Hepatocyte (in vitro differentiated cells): ENCODE measurements at regions not wholly inside any gene's neighbourhood (a gene's known extent, or its start where the extent isn't known, plus 50 kb on each side); places are given as distances from the start of the nearest gene placed in this dataset.

ENCODE experiments used
- DNase-seq: peaks from one replicate; pipeline ENCODE4 v3.0.0-alpha.2; 2016; ENCODE audit warnings: low spot score
- H2AFZ ChIP-seq: fragments of 200-600 bp; sonication (generic); 2 replicates; pipeline ENCODE4 v1.6.0; 2016; ENCODE audit warnings: antibody characterized with exemption, mild to moderate bottlenecking
- H3K27ac ChIP-seq: fragments of 200-600 bp; sonication (generic); 2 replicates; pipeline ENCODE4 v1.5.1; 2016; ENCODE audit warnings: mild to moderate bottlenecking
- H3K27me3 ChIP-seq: fragments of 200-600 bp; sonication (generic); 2 replicates; pipeline ENCODE4 v1.6.1; 2016
- H3K36me3 ChIP-seq: fragments of 200-600 bp; sonication (generic); replicated peaks from 2 replicates; pipeline ENCODE4 v1.5.1; 2016; ENCODE audit warnings: low read depth; ENCODE audit not compliant: insufficient read depth
- H3K4me1 ChIP-seq: fragments of 200-600 bp; sonication (generic); 2 replicates; pipeline ENCODE4 v1.5.1; 2016; ENCODE audit warnings: mild to moderate bottlenecking, moderate library complexity; ENCODE audit not compliant: insufficient read depth
- H3K4me2 ChIP-seq: fragments of 200-600 bp; sonication (generic); 2 replicates; pipeline ENCODE4 v1.6.0; 2016
- H3K4me3 ChIP-seq: fragments of 200-600 bp; sonication (generic); 2 replicates; pipeline ENCODE4 v1.5.1; 2016; ENCODE audit warnings: mild to moderate bottlenecking
- H3K79me2 ChIP-seq: fragments of 200-600 bp; sonication (generic); 2 replicates; pipeline ENCODE4 v1.6.0; 2017; ENCODE audit warnings: mild to moderate bottlenecking
- H3K9me2 ChIP-seq: fragments of 200-600 bp; sonication (generic); replicated peaks from 2 replicates; pipeline ENCODE4 v1.6.0; 2017; ENCODE audit warnings: mild to moderate bottlenecking; ENCODE audit not compliant: insufficient read depth
- H3K9me3 ChIP-seq: fragments of 200-600 bp; sonication (generic); 2 replicates; pipeline ENCODE4 v1.5.1; 2016; ENCODE audit warnings: low read depth, mild to moderate bottlenecking
- H4K20me1 ChIP-seq: fragments of 200-600 bp; sonication (generic); 2 replicates; pipeline ENCODE4 v1.6.0; 2016; ENCODE audit warnings: mild to moderate bottlenecking; ENCODE audit not compliant: insufficient read depth, poor library complexity, severe bottlenecking
- EZH2 ChIP-seq: fragments of 200-600 bp; sonication (generic); IDR thresholded peaks from 2 replicates; pipeline ENCODE4 v1.6.1; 2016; ENCODE audit warnings: antibody characterized with exemption, mild to moderate bottlenecking, borderline replicate concordance
- EZH2phosphoT487 ChIP-seq: fragments of 200-600 bp; sonication (generic); IDR thresholded peaks from one replicate; pipeline ENCODE4 v1.6.1; 2018; ENCODE audit warnings: antibody characterized with exemption, mild to moderate bottlenecking, low read depth, moderate library complexity; ENCODE audit not compliant: unreplicated experiment, severe bottlenecking
- WGBS: methylation state at CpG from one replicate; pipeline ENCODE4 v1.1.6; 2016; ENCODE audit warnings: low lambda C conversion rate; ENCODE audit errors: missing lambda C conversion rate; 5-methylcytosine and 5-hydroxymethylcytosine counted together
- TF ChIP-seq, protein P1 (sequence below): fragments of 200-600 bp; sonication (generic); IDR thresholded peaks from 2 replicates; pipeline ENCODE4 v1.5.1; 2016; ENCODE audit warnings: antibody characterized with exemption, mild to moderate bottlenecking; ENCODE audit not compliant: poor library complexity

DNA sequence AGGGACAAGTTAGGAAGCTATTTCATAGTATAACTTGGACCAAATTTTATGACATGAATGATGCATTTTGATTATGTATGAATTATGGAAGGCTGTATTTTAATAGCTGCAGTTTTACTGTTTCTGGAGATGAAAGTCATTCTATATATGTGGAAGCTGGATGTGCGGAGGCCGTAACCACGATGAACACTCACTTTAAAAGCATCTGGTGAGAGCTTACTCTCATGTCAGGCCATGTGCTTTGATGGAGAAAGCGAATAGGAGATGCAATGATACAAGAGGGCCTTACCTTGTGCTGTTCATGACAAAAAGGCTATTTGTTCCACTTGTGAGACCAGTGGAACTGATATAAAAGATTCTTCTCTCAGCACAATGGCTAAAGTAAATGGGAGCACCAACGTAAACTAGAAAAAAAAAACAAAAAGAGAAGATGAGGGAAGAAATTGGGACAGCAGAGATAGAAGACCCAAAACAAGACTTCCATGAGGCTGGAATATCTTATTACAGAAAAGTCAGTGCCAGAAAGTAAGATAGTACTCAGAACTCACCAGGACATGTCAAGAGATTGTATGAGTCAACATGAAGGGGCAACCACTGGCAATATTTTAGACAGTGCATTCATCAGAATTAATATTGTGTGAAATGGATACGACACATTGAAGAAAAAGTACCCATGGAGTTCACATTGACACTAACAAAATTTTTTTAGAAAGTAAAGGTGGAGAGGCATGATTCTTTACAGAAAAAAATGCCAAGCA is 63.3 kb upstream of the GAB1 start:
- no peaks in the 10 kb centered on the region for H3K9me2 ChIP-seq
- H3K4me3 ChIP-seq, result no peak overlapping the region
- H3K4me1 ChIP-seq, result no peaks in the 10 kb centered on the region
- H3K27me3 ChIP-seq, result no peaks in the 10 kb centered on the region
- no peaks in the 10 kb centered on the region for H3K36me3 ChIP-seq
- H4K20me1 ChIP-seq, result no peaks in the 10 kb centered on the region
- H3K27ac ChIP-seq, result no peak overlapping the region
- no peaks in the 10 kb centered on the region for H3K79me2 ChIP-seq
- no peak overlapping the region for H2AFZ ChIP-seq
- DNase-seq, result no peak
- 92% methylated on average over 6 of the region's 6 CpGs for WGBS
- H3K9me3 ChIP-seq, result no peaks in the 10 kb centered on the region
- H3K4me2 ChIP-seq, result no peak overlapping the region
- TF ChIP-seq EZH2 (no peak), EZH2phosphoT487 (no peak)
- TF ChIP-seq, protein P1, sequence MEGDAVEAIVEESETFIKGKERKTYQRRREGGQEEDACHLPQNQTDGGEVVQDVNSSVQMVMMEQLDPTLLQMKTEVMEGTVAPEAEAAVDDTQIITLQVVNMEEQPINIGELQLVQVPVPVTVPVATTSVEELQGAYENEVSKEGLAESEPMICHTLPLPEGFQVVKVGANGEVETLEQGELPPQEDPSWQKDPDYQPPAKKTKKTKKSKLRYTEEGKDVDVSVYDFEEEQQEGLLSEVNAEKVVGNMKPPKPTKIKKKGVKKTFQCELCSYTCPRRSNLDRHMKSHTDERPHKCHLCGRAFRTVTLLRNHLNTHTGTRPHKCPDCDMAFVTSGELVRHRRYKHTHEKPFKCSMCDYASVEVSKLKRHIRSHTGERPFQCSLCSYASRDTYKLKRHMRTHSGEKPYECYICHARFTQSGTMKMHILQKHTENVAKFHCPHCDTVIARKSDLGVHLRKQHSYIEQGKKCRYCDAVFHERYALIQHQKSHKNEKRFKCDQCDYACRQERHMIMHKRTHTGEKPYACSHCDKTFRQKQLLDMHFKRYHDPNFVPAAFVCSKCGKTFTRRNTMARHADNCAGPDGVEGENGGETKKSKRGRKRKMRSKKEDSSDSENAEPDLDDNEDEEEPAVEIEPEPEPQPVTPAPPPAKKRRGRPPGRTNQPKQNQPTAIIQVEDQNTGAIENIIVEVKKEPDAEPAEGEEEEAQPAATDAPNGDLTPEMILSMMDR, result no peak

DNA sequence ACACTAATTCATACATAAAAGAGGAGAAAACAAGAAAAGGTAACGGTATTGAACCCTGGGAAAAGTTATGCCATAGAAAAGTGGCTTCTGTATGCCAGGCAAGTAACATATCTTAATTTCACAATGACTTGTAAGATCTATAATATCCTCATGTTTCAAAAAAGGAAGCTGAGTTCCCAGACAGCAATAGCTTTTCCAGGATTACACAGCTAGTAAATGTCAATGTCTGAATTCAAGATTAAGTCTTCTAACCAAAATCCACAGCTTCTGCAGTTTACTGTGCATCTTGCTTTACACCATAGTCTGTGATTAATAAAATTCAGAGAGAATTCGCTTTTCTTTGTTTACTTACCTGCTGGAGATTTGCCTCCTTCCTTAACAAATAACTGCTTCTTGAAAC is 55.8 kb upstream of the GAB1 start:
- H3K4me3 ChIP-seq, result no peak overlapping the region
- WGBS, result 71% methylated on average over 2 of the region's 2 CpGs
- no peak for DNase-seq

DNA sequence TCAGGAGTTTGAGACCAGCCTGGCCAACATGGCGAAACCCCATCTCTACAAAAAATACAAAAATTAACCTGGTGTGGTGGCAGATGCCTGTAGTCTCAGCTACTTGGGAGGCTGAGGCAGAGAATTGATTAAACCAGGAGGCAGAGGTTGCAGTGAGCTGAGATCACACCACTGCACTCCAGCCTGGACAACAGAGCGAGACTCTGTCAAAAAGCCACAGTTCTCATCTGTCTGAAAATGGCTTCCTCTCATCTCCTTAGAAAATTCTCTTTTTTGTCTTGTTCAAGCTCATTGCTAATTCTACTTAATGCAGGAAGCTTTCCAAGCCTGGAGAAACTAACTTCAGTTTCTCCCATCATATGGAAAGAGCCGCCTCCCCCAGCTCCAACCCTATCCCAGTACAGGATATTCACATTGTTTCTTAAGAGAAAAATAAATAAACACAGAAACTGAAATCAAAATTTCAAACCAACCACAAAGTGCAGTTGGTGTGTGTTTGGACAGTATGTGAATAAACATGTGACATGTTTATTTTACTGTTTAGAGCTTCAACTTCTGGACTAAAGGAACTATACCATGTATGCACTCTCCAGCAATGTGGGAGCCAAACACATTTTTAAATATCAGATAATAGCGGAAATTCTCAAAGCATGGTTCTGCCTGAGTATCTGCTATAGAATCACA is 55.0 kb upstream of the GAB1 start:
- H3K4me3 ChIP-seq, result no peak overlapping the region
- DNase-seq, result no peak
- H3K79me2 ChIP-seq, result no peaks in the 10 kb centered on the region
- H3K36me3 ChIP-seq, result no peaks in the 10 kb centered on the region
- H3K9me3 ChIP-seq, result no peaks in the 10 kb centered on the region
- no peak overlapping the region for H2AFZ ChIP-seq
- TF ChIP-seq EZH2, result no peak
- TF ChIP-seq, protein P1, result no peak
- TF ChIP-seq EZH2phosphoT487, result no peak
- WGBS, result 86% methylated on average over 4 of the region's 4 CpGs
- no peaks in the 10 kb centered on the region for H3K9me2 ChIP-seq
- H3K4me1 ChIP-seq, result no peaks in the 10 kb centered on the region
- H3K27me3 ChIP-seq, result no peaks in the 10 kb centered on the region
- H3K4me2 ChIP-seq, result no peak overlapping the region
- H4K20me1 ChIP-seq, result no peaks in the 10 kb centered on the region
- peak overlapping the region; percentile 1 for H3K27ac ChIP-seq

More for the DNA sequence above, 55.8 kb upstream of the GAB1 start:
- Histone ChIP-seq H3K27ac (no peak overlapping the region), H2AFZ (no peak overlapping the region), H3K4me1 (no peaks in the 10 kb centered on the region), H3K79me2 (no peaks in the 10 kb centered on the region), H4K20me1 (no peaks in the 10 kb centered on the region), H3K36me3 (no peaks in the 10 kb centered on the region), H3K27me3 (no peaks in the 10 kb centered on the region), H3K9me3 (no peaks in the 10 kb centered on the region), H3K9me2 (no peaks in the 10 kb centered on the region), H3K4me2 (no peak overlapping the region)
- TF ChIP-seq, protein P1, result no peak
